MCF 10A (cell line): ENCODE measurements at regions not wholly inside any gene's neighbourhood (a gene's known extent, or its start where the extent isn't known, plus 50 kb on each side); places are given as distances from the start of the nearest gene placed in this dataset.

Experiments
- BruUV-seq: library from RNA; stranded (reverse); fragments of 400-500 nt; replicated peaks from 2 replicates; lab custom pipeline; 2021; lab: Mats Ljungman, UMichigan
- CTCF ChIA-PET: fragments of 300-600 bp; sonication (Branson Sonifier 250); formaldehyde crosslinking; extraction: SDS; loops from one replicate; lab custom pipeline; 2021; ENCODE audit warnings: antibody characterized with exemption, inconsistent platforms; lab: Yijun Ruan, JAX
- POLR2A ChIA-PET: fragments of 300-600, 350-650 bp; sonication (Branson Sonifier 250); formaldehyde crosslinking; extraction: SDS; loops from one replicate; lab custom pipeline; 2020; ENCODE audit warnings: antibody characterized with exemption, inconsistent platforms; lab: Yijun Ruan, JAX
- DNase-seq: peaks from one replicate; pipeline ENCODE4 v3.0.0-alpha.2; 2018; ENCODE audit not compliant: unreplicated experiment
- H3K27ac Mint-ChIP-seq: one replicate; pipeline ENCODE4 v1.8.0; 2022; ENCODE audit warnings: mild to moderate bottlenecking, low read depth, mixed read lengths; ENCODE audit not compliant: unreplicated experiment
- H3K27me3 Mint-ChIP-seq: one replicate; pipeline ENCODE4 v1.8.0; 2022; ENCODE audit warnings: mixed read lengths; ENCODE audit not compliant: insufficient read depth, unreplicated experiment
- H3K36me3 Mint-ChIP-seq: one replicate; pipeline ENCODE4 v1.8.0; 2022; ENCODE audit warnings: mild to moderate bottlenecking, moderate library complexity, mixed read lengths; ENCODE audit not compliant: insufficient read depth, unreplicated experiment
- H3K4me1 Mint-ChIP-seq: one replicate; pipeline ENCODE4 v1.8.0; 2022; ENCODE audit warnings: mixed read lengths; ENCODE audit not compliant: insufficient read depth, unreplicated experiment
- H3K4me3 Mint-ChIP-seq: one replicate; pipeline ENCODE4 v1.8.0; 2022; ENCODE audit warnings: mild to moderate bottlenecking, moderate library complexity, mixed read lengths; ENCODE audit not compliant: unreplicated experiment
- H3K9me3 Mint-ChIP-seq: one replicate; pipeline ENCODE4 v1.8.0; 2022; ENCODE audit warnings: mixed read lengths; ENCODE audit not compliant: unreplicated experiment
- CTCF ChIP-seq: fragments of 200-600 bp; IDR thresholded peaks from one replicate; pipeline ENCODE4 v1.8.0; 2022; ENCODE audit warnings: antibody characterized with exemption, mild to moderate bottlenecking; ENCODE audit not compliant: unreplicated experiment
- intact Hi-C: fragments of 100-400 bp; cut with micrococcal nuclease; formaldehyde crosslinking; loops from 2 replicates; pipeline ENCODE4 v1.14.1; 2022

DNA sequence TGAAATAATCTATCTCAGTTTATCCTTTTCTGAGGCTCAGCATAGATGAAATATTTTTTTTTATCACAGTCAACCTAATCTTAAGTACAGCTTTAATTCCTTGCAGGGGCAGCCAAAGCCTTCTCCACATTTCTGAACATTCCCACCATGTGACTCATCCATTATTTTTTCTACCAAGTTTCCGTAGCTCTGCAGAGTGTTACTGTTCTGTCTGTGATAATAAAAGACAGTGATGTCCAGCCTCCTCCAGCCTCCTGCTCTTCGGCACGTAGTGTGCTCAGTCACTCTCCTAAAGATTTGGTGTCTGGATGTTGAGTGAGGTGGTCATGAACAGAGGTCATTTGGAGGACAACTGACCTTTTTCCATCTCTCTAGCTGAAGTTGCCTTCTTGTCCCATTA, 338.1 kb upstream of the ADAMTS16 start:
- peak; percentile 25 for DNase-seq
- H3K27me3 Mint-ChIP-seq: no peaks in the 10 kb centered on the region
- intact Hi-C loops: no loop called here
- POLR2A ChIA-PET: no interaction called here
- TF ChIP-seq CTCF: no peak
- BruUV-seq: no TSS peak
- CTCF ChIA-PET: no interaction called here
- no peak overlapping the region for H3K4me3 Mint-ChIP-seq
- peaks cover 8% of the 10 kb centered on the region for H3K9me3 Mint-ChIP-seq
- no peaks in the 10 kb centered on the region for H3K4me1 Mint-ChIP-seq
- no peaks in the 10 kb centered on the region for H3K36me3 Mint-ChIP-seq
- no peak overlapping the region for H3K27ac Mint-ChIP-seq

GRCh38 chr5:4804691-4805360, 335.3 kb upstream of the ADAMTS16 start:
- no peaks in the 10 kb centered on the region for H3K4me1 Mint-ChIP-seq
- no peaks in the 10 kb centered on the region for H3K9me3 Mint-ChIP-seq
- intact Hi-C loops: no loop called here
- no peak for DNase-seq
- H3K36me3 Mint-ChIP-seq: no peaks in the 10 kb centered on the region
- H3K4me3 Mint-ChIP-seq: no peak overlapping the region
- CTCF ChIA-PET: interaction anchor here (0.6 to 1.1 kb wide), 4 partner anchors 12 to 617 kb away, joined by 3 to 5 read pairs (median 3); no protein-coding TSS in a partner anchor
- no TSS peak for BruUV-seq
- no peak overlapping the region for H3K27ac Mint-ChIP-seq
- TF ChIP-seq CTCF: no peak
- POLR2A ChIA-PET: no interaction called here
- no peaks in the 10 kb centered on the region for H3K27me3 Mint-ChIP-seq

DNA sequence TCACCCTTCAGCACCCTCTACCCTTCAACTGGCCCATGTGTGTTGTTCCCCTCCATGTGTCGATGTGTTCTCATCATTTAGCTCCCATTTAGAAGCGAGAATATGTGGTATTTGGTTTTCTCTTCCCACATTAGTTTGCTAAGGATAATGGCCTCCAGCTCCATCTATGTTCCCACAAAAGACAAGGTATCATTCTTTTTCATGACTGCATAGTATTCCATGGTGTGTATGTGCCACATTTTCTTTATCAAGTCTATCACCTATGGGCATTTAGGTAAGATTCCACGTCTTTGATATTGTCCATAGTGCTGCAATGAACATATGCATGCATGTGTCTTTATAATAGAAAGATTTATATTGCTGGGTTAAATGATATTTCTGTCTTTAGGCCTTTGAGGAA, 325.1 kb upstream of the ADAMTS16 start:
- H3K4me3 Mint-ChIP-seq: no peak overlapping the region
- BruUV-seq: no TSS peak
- H3K27ac Mint-ChIP-seq: no peak overlapping the region
- H3K27me3 Mint-ChIP-seq: no peaks in the 10 kb centered on the region
- no peaks in the 10 kb centered on the region for H3K36me3 Mint-ChIP-seq
- intact Hi-C loops: no loop called here
- no peaks in the 10 kb centered on the region for H3K9me3 Mint-ChIP-seq
- no peak for DNase-seq
- no peak for TF ChIP-seq CTCF
- POLR2A ChIA-PET: interaction anchor here (1.0 kb wide), 1 partner anchor 11 kb away, joined by 4 read pairs; no protein-coding TSS in a partner anchor
- CTCF ChIA-PET: no interaction called here
- no peaks in the 10 kb centered on the region for H3K4me1 Mint-ChIP-seq

DNA sequence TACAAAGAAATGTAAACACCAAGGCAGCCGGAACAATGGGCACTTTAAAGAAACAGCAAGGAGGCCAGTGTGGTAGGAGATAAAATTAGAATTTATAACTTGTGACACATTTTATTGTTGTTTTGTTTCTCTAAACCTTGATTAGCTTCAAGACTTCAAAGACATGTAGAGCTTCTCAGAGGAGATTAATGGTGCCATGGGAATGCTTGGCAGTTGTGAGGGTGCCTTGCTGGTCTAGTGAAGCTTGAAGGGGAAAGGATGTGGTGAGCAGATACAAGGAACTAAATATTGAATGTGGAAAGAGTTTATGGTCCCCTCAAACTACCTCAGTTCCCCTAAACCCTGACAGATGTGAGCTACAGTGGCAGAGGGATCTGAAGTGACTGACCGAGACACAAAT, 322.4 kb upstream of the ADAMTS16 start:
- H3K27me3 Mint-ChIP-seq: no peaks in the 10 kb centered on the region
- POLR2A ChIA-PET: no interaction called here
- no peak for DNase-seq
- CTCF ChIA-PET: interaction anchor here (0.6 kb wide), 1 partner anchor 13 kb away, joined by 3 read pairs; no protein-coding TSS in a partner anchor
- H3K27ac Mint-ChIP-seq: no peak overlapping the region
- intact Hi-C loops: no loop called here
- no peaks in the 10 kb centered on the region for H3K9me3 Mint-ChIP-seq
- no TSS peak for BruUV-seq
- no peaks in the 10 kb centered on the region for H3K4me1 Mint-ChIP-seq
- H3K36me3 Mint-ChIP-seq: no peaks in the 10 kb centered on the region
- TF ChIP-seq CTCF: no peak
- no peak overlapping the region for H3K4me3 Mint-ChIP-seq
